BLaER1 (cell line): ENCODE measurements at regions not wholly inside any gene's neighbourhood (a gene's known extent, or its start where the extent isn't known, plus 50 kb on each side); places are given as distances from the start of the nearest gene placed in this dataset.

Experiments used
- H3K27ac ChIP-seq: shearing (Covaris generic); formaldehyde crosslinking; 2 replicates; pipeline ENCODE4 v1.8.1; 2022
- H3K27me3 ChIP-seq: shearing (Covaris generic); formaldehyde crosslinking; 2 replicates; pipeline ENCODE4 v1.8.1; 2022
- H3K36me3 ChIP-seq: shearing (Covaris generic); formaldehyde crosslinking; 2 replicates; pipeline ENCODE4 v1.8.1; 2022
- H3K4me1 ChIP-seq: shearing (Covaris generic); formaldehyde crosslinking; 2 replicates; pipeline ENCODE4 v1.8.1; 2022
- H3K4me2 ChIP-seq: shearing (Covaris generic); formaldehyde crosslinking; 2 replicates; pipeline ENCODE4 v1.8.1; 2022
- H3K4me3 ChIP-seq: shearing (Covaris generic); formaldehyde crosslinking; 2 replicates; pipeline ENCODE4 v1.8.1; 2022
- H3K9ac ChIP-seq: shearing (Covaris generic); formaldehyde crosslinking; 2 replicates; pipeline ENCODE4 v1.8.1; 2022
- H3K9me3 ChIP-seq: shearing (Covaris generic); formaldehyde crosslinking; 2 replicates; pipeline ENCODE4 v1.8.1; 2022
- H4K20me1 ChIP-seq: shearing (Covaris generic); formaldehyde crosslinking; 2 replicates; pipeline ENCODE4 v1.8.1; 2022
- Cebpa-rat ChIP-seq: shearing (Covaris generic); IDR thresholded peaks from 2 replicates; pipeline ENCODE4 v1.8.1; 2022

DNA sequence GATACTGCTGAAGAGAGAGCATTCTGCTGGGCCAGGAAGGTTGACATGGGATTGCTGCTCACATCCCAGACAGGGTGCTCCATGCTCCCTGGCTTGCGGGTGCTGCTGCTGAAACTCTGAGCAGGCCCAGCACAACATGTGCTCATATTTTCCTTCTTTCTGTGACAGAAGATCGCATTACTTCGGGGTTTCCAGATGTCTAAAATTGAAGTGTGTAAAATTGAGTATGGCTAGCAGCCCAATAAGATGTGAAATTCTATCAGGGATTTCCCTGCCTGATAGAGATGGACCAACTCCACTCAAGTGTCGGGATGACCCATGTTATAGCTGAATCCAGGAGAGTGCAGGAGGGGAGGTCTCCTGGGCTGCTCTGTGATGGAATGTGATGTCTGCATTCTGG, 55.6 kb upstream of the KL start:
- 0 out of 2 replicates have a peak, but pooled peaks cover 5% of the 10 kb centered on the region for H3K9me3 ChIP-seq
- no peak for TF ChIP-seq Cebpa-rat

DNA sequence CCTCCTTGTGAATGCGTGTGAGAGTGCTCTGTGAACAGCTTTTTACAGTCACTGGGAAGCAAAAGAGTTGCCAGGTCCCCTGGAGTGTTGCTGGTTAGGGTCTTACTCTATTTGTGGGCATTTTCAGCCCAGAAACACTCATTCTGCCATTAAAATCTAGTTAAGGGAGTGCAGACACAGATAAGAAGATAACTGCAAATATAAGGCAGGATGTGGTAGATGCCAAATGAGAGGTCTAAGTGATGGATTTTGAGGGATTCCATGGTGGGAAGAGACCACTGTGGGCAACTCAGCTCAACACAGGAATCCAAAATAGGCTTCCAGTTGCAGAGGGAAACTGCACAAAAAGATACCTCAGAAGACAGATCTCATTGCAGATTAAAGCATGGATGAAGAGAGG, 54.5 kb upstream of the KL start:
- Histone ChIP-seq H4K20me1 (no peaks in the 10 kb centered on the region), H3K36me3 (no peaks in the 10 kb centered on the region), H3K27ac (no peak overlapping the region), H3K27me3 (no peaks in the 10 kb centered on the region), H3K4me3 (no peak overlapping the region), H3K9ac (no peak overlapping the region), H3K9me3 (0 out of 2 replicates have a peak, but pooled peaks cover 5% of the 10 kb centered on the region), H3K4me1 (no peaks in the 10 kb centered on the region), H3K4me2 (no peak overlapping the region)
- no peak for TF ChIP-seq Cebpa-rat

More for the DNA sequence above, 55.6 kb upstream of the KL start:
- H3K27me3 ChIP-seq, result no peaks in the 10 kb centered on the region
- H3K4me1 ChIP-seq, result no peaks in the 10 kb centered on the region
- no peak overlapping the region for H3K9ac ChIP-seq
- no peak overlapping the region for H3K27ac ChIP-seq
- no peak overlapping the region for H3K4me2 ChIP-seq
- H3K4me3 ChIP-seq, result no peak overlapping the region
- no peaks in the 10 kb centered on the region for H3K36me3 ChIP-seq
- no peaks in the 10 kb centered on the region for H4K20me1 ChIP-seq

DNA sequence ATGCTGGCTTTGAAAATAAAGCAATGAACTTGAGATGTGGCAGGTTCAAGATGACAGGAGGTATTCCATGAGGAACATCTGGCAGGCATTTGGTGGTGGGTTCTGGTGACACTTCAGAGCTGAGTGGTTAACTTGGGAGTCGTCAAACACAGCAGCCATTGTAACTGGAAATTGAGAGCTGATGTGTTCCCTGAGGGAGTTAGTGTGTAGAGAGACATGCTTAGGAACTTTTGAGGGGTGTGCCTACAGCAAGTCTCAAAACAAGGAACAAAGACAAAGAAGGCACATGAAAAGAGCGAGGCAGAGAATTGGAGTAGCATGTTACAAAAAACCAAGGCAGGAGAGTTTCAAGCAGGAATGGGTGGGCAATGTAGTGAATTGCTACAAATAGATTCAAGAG, 53.9 kb upstream of the KL start:
- no peak overlapping the region for H3K4me2 ChIP-seq
- H3K27me3 ChIP-seq, result no peaks in the 10 kb centered on the region
- H3K36me3 ChIP-seq, result no peaks in the 10 kb centered on the region
- no peak overlapping the region for H3K9ac ChIP-seq
- H4K20me1 ChIP-seq, result no peaks in the 10 kb centered on the region
- no peak for TF ChIP-seq Cebpa-rat
- no peak overlapping the region for H3K27ac ChIP-seq
- no peak overlapping the region for H3K4me3 ChIP-seq
- H3K9me3 ChIP-seq, result 0 out of 2 replicates have a peak, but pooled peaks cover 5% of the 10 kb centered on the region
- no peaks in the 10 kb centered on the region for H3K4me1 ChIP-seq

DNA sequence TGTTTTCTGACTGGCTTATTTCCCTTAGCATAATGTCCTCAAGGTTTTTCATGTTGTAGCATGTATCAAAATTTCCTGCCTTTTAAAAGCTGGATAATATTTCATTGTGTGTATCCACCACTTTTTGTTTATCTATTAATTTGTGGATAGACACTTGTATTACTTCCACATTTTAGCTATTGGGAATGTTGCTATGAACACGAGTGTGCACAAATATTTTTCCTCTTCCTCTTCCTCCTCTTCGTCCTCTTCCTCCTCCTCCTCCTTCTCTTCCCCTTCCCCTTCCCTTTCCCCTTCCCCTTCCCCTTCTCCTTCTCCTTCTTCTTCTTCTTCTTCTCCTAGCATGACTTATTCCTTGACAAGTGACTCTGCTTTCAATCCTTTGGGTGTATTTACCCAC, 51.2 kb upstream of the KL start:
- Histone ChIP-seq H3K27ac (no peak overlapping the region), H3K36me3 (no peaks in the 10 kb centered on the region), H3K4me2 (no peak overlapping the region), H3K9me3 (0 out of 2 replicates have a peak, but pooled peaks cover 5% of the 10 kb centered on the region), H3K4me1 (no peaks in the 10 kb centered on the region), H3K27me3 (no peaks in the 10 kb centered on the region), H3K9ac (no peak overlapping the region), H3K4me3 (no peak overlapping the region), H4K20me1 (no peaks in the 10 kb centered on the region)
- no peak for TF ChIP-seq Cebpa-rat
